Fibroblast of lung (primary cell): ENCODE measurements at regions not wholly inside any gene's neighbourhood (a gene's known extent, or its start where the extent isn't known, plus 50 kb on each side); places are given as distances from the start of the nearest gene placed in this dataset.

Source experiments
- DNase-seq, 2 donors: peaks; one replicate each; pipeline versions ENCODE4 v3.0.0 to v3.0.0-alpha.2; 2010; ENCODE audit warnings: low read depth in 2 of 2
- H2AFZ ChIP-seq: 2 replicates; pipeline ENCODE4 v1.5.1; 2012; ENCODE audit warnings: low read length, control low read depth, inconsistent platforms
- H3K27ac ChIP-seq: 2 replicates; pipeline ENCODE4 v1.5.1; 2011; ENCODE audit warnings: low read length, control low read depth; ENCODE audit not compliant: insufficient read depth
- H3K27me3 ChIP-seq: 2 replicates; pipeline ENCODE4 v1.5.1; 2011; ENCODE audit warnings: mild to moderate bottlenecking, low read length; ENCODE audit not compliant: control insufficient read depth, insufficient read depth
- H3K36me3 ChIP-seq: 2 replicates; pipeline ENCODE4 v1.5.1; 2011; ENCODE audit warnings: low read length; ENCODE audit not compliant: control insufficient read depth, insufficient read depth
- H3K4me1 ChIP-seq: 2 replicates; pipeline ENCODE4 v1.5.1; 2011; ENCODE audit warnings: low read length; ENCODE audit not compliant: control insufficient read depth, insufficient read depth; ENCODE audit errors: extremely low read depth
- H3K4me2 ChIP-seq: 2 replicates; pipeline ENCODE4 v1.5.1; 2011; ENCODE audit warnings: low read length, control low read depth; ENCODE audit not compliant: insufficient read depth; ENCODE audit errors: extremely low read depth
- H3K4me3 ChIP-seq, 4 experiments: fragments of 200-600 bp in 1 of 4; sonication (generic) in 1 of 4; replicated peaks in 1 of 4; 2 replicates each; pipeline ENCODE4 v1.5.1; 2011 to 2016; ENCODE audit warnings: low read length in 4 of 4, low read depth in 3 of 4, mild to moderate bottlenecking in 3 of 4, control low read depth in 2 of 4, inconsistent platforms in 1 of 4, mixed read lengths in 1 of 4; ENCODE audit not compliant: insufficient read depth in 1 of 4; ENCODE audit errors: control extremely low read depth in 1 of 4
- H3K79me2 ChIP-seq: 2 replicates; pipeline ENCODE4 v1.5.1; 2012; ENCODE audit warnings: mild to moderate bottlenecking, low read length, inconsistent platforms; ENCODE audit not compliant: control insufficient read depth, insufficient read depth
- H3K9ac ChIP-seq: 2 replicates; pipeline ENCODE4 v1.5.1; 2011; ENCODE audit warnings: mild to moderate bottlenecking, low read length, control low read depth; ENCODE audit not compliant: insufficient read depth
- H3K9me3 ChIP-seq: 2 replicates; pipeline ENCODE4 v1.5.1; 2012; ENCODE audit warnings: low read depth, low read length; ENCODE audit not compliant: control insufficient read depth, insufficient read depth
- H4K20me1 ChIP-seq: 2 replicates; pipeline ENCODE4 v1.5.1; 2011; ENCODE audit warnings: low read length; ENCODE audit not compliant: control insufficient read depth, insufficient read depth; ENCODE audit errors: extremely low read depth
- CTCF ChIP-seq, 2 donors: IDR thresholded peaks in 1 of 2; conservative IDR thresholded peaks in 1 of 2; 1 replicate in 1 of 2; 2 replicates in 1 of 2; pipeline ENCODE4 v1.5.1; 2011 to 2012; ENCODE audit warnings: low read length in 2 of 2, control low read depth in 1 of 2, inconsistent platforms in 1 of 2, low read depth in 1 of 2, mild to moderate bottlenecking in 1 of 2
- EZH2 ChIP-seq: IDR thresholded peaks from 2 replicates; pipeline ENCODE4 v1.5.1; 2012; ENCODE audit warnings: low read length, control low read depth, mild to moderate bottlenecking; ENCODE audit errors: missing control alignments

GRCh38 chr4:96708766-96709165, 868.9 kb downstream of the PDHA2 start:
- Histone ChIP-seq H3K36me3 (no peaks in the 10 kb centered on the region), H3K27me3 (no peaks in the 10 kb centered on the region), H3K4me1 (no peaks in the 10 kb centered on the region), H3K27ac (no peak overlapping the region), H3K4me3 (no peak overlapping the region), H2AFZ (no peak overlapping the region), H4K20me1 (no peaks in the 10 kb centered on the region), H3K9ac (no peak overlapping the region), H3K79me2 (no peaks in the 10 kb centered on the region), H3K4me2 (no peak overlapping the region), H3K9me3 (no peaks in the 10 kb centered on the region)
- no peak for DNase-seq
- TF ChIP-seq EZH2 (no peak), CTCF (conservative IDR thresholded peaks at IDR 0.05 in 1 of 2, IDR thresholded peaks at IDR 0.05 in 1 of 2; ENCODE audit: low read depth in 1 of 2, low read length in 2 of 2) (no peak)

- no peaks in the 10 kb centered on the region for H3K4me1 ChIP-seq
Measured at GRCh38 chr4:96713271-96713850, 873.5 kb downstream of the PDHA2 start.

GRCh38 chr4:96729641-96730040, 889.7 kb downstream of the PDHA2 start:
- no peak overlapping the region for H3K9ac ChIP-seq
- no peaks in the 10 kb centered on the region for H4K20me1 ChIP-seq

More at GRCh38 chr4:96713271-96713850, 873.5 kb downstream of the PDHA2 start:
- TF ChIP-seq EZH2, result no peak
- no peak for TF ChIP-seq CTCF (conservative IDR thresholded peaks at IDR 0.05 in 1 of 2, IDR thresholded peaks at IDR 0.05 in 1 of 2; ENCODE audit: low read depth in 1 of 2, low read length in 2 of 2)
- Histone ChIP-seq H3K9ac (no peak overlapping the region), H3K4me2 (no peak overlapping the region), H3K27ac (no peak overlapping the region), H3K4me3 (no peak overlapping the region), H3K27me3 (no peaks in the 10 kb centered on the region), H3K9me3 (no peaks in the 10 kb centered on the region), H3K79me2 (no peaks in the 10 kb centered on the region), H4K20me1 (no peaks in the 10 kb centered on the region), H2AFZ (no peak overlapping the region), H3K36me3 (no peaks in the 10 kb centered on the region)
- peak in 1 of 2 donors; percentile 43 for DNase-seq

More at GRCh38 chr4:96729641-96730040, 889.7 kb downstream of the PDHA2 start:
- Histone ChIP-seq H3K4me2 (no peak overlapping the region), H3K79me2 (no peaks in the 10 kb centered on the region), H3K36me3 (no peaks in the 10 kb centered on the region), H2AFZ (no peak overlapping the region), H3K9me3 (no peaks in the 10 kb centered on the region), H3K27ac (no peak overlapping the region), H3K4me3 (no peak overlapping the region), H3K27me3 (no peaks in the 10 kb centered on the region), H3K4me1 (no peaks in the 10 kb centered on the region)
- DNase-seq, result peak in 1 of 2 donors; percentile 62
- TF ChIP-seq EZH2 (no peak), CTCF (conservative IDR thresholded peaks at IDR 0.05 in 1 of 2, IDR thresholded peaks at IDR 0.05 in 1 of 2; ENCODE audit: low read depth in 1 of 2, low read length in 2 of 2) (no peak)
